ENCODE measurements at regions not wholly inside any gene's neighbourhood (a gene's known extent, or its start where the extent isn't known, plus 50 kb on each side); places are given as distances from the start of the nearest gene placed in this dataset.
"Not testable (repeated sequence)": the region's sequence is repeated elsewhere in the genome, so short reads cannot be mapped to it uniquely, and the experiment has no call there.

GRCh38 chr15:93360976-93361375, 272.0 kb upstream of the RGMA start:
- no peak for DNase-seq (ENCODE audit: low read depth)

- DNase-seq (ENCODE audit: low read depth): no peak
These were observed 271.3 kb upstream of the RGMA start for GRCh38 chr15:93360318-93360717.

GRCh38 chr15:93359425-93360131, 270.6 kb upstream of the RGMA start:
- no peak for DNase-seq (ENCODE audit: low read depth)

DNA sequence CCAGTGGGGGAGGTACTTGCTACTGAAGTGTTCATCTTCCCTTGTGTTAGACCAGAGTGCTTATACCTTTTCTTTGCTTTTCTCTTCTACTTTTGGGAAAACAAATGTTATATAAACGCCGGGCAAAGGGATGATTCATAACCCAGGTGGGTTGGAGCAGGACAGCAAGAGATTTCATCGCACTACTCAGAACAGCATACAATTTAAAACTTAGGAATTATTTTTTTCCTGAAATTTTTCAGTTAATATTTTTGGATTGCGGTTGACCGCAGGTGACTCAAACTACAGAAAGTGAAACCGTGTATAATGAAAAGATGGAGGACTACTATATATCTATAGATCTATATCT, 270.0 kb upstream of the RGMA start:
- DNase-seq (ENCODE audit: low read depth): no peak

- DNase-seq (ENCODE audit: low read depth): no peak
These were observed 269.4 kb upstream of the RGMA start for GRCh38 chr15:93358166-93359059.

GRCh38 chr15:93348711-93349545, 259.9 kb upstream of the RGMA start:
- no peak for DNase-seq (ENCODE audit: low read depth)

DNA sequence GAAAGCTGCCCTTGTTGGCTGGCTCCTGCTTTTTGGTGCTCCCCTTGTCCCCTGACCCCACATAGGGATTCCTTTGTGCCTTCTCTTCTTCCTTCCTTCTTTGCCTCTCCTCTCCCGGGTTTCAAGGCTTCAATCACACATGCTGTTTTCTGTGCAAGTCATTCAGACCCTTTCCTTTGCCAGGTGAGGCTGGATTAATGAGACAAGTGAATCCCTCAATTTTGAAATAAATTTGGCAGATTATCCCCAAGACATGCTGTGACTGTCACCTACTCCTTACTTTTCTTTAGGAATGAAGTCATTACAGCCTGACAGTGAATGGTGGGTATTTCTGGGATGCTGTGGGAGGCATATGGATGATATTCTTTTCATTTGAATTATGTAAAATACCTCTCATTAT, 259.0 kb upstream of the RGMA start:
- no peak for DNase-seq (ENCODE audit: low read depth)

- no peak for DNase-seq (ENCODE audit: low read depth)
These were observed 257.0 kb upstream of the RGMA start for GRCh38 chr15:93345981-93346380.

DNA sequence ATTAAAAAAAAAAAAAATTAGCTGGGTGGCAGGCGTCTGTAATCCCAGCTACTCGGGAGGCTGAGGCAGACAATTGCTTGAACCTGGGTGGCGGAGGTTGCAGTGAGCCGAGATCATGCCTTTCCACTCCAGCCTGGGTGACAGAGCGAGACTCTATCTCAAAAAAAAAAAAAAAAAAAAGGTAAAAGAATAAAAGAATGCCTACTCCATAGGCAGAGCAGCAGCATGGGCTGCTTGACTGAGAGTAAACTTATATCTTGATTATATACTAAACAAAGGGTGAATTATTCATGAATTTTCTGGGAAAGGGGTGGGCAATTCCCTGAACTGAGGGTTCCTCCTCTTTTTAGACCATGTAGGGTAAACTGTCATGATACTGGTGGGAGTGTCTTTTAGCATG, 254.4 kb upstream of the RGMA start:
- not testable (repeated sequence) for DNase-seq (ENCODE audit: low read depth)

- DNase-seq (ENCODE audit: low read depth): no peak
These were observed 252.2 kb upstream of the RGMA start for GRCh38 chr15:93341164-93341563.

GRCh38 chr15:93340406-93340805, 251.4 kb upstream of the RGMA start:
- DNase-seq (ENCODE audit: low read depth): no peak

DNA sequence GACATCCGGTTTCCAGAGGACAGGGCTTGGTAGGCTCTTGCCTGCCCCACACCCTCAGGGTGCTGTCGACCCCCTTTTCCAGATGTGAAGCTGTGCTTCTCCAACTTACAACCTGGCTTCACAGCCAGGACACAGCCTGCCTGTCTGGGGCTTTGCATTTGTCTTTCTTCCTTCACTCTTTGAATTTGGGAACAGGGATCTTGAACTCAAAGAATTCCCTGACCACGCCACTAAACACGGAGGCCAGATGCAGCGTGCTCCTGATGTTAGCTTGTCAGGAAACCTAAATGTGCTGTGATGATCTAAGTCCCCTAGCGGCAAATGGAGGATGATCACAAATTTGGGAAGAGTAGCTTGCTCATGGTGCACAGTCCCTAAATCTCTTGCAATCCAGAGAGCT, 244.8 kb upstream of the RGMA start:
- no peak for DNase-seq (ENCODE audit: low read depth)

- DNase-seq (ENCODE audit: low read depth): not testable (repeated sequence)
These were observed 244.1 kb upstream of the RGMA start for GRCh38 chr15:93333126-93333525.

GRCh38 chr15:93332168-93332553, 243.2 kb upstream of the RGMA start:
- no peak for DNase-seq (ENCODE audit: low read depth)

- DNase-seq (ENCODE audit: low read depth): no peak
These were observed 242.6 kb upstream of the RGMA start for GRCh38 chr15:93331545-93332167.

- no peak for DNase-seq (ENCODE audit: low read depth)
These were observed 242.0 kb upstream of the RGMA start for GRCh38 chr15:93330912-93331544.

DNA sequence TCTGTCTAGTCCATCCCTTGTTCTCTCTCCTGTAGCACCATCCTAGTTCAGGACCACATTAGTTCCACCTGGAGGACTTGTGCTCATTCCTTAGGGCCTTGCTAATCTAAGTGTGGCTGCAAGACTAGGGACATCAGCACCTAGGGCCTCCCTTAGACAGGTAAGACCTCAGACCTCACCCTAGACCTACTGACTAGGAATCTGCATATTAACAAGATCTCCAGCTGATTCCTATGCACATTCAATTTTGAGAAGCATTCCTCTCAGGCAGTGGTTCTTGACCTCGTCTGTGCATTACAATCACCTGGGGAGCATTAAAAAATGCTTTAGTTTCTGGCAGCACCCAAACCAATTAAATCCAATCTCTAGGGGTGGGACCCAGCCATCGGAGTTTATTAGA, 238.4 kb upstream of the RGMA start:
- no peak for DNase-seq (ENCODE audit: low read depth)

- DNase-seq (ENCODE audit: low read depth): no peak
These were observed 235.4 kb upstream of the RGMA start for GRCh38 chr15:93324186-93324975.

- peak; percentile 4 for DNase-seq (ENCODE audit: low read depth)
These were observed 232.9 kb upstream of the RGMA start for GRCh38 chr15:93321881-93322282.

- DNase-seq (ENCODE audit: low read depth): no peak
These were observed 230.3 kb upstream of the RGMA start for GRCh38 chr15:93319121-93319814.
